Neural progenitor cell (in vitro differentiated cells): ENCODE measurements at regions not wholly inside any gene's neighbourhood (a gene's known extent, or its start where the extent isn't known, plus 50 kb on each side); places are given as distances from the start of the nearest gene placed in this dataset.

Experiments
- DNase-seq: peaks from one replicate; pipeline ENCODE4 v3.0.0-alpha.2; 2016; ENCODE audit warnings: low spot score
- H2AFZ ChIP-seq: fragments of 200-600 bp; sonication (generic); replicated peaks from 2 replicates; pipeline ENCODE4 v1.6.1; 2016; ENCODE audit warnings: antibody characterized with exemption
- H3F3A ChIP-seq: fragments of 200-600 bp; sonication (generic); 2 replicates; pipeline ENCODE4 v1.6.1; 2016; ENCODE audit warnings: antibody characterized with exemption, low read depth
- H3K27ac ChIP-seq: fragments of 200-600 bp; sonication (generic); 2 replicates; pipeline ENCODE4 v1.5.1; 2016; ENCODE audit warnings: mild to moderate bottlenecking
- H3K27me3 ChIP-seq: fragments of 200-600 bp; sonication (generic); 2 replicates; pipeline ENCODE4 v1.6.1; 2016; ENCODE audit warnings: mild to moderate bottlenecking, moderate library complexity
- H3K36me3 ChIP-seq: fragments of 200-600 bp; sonication (generic); 2 replicates; pipeline ENCODE4 v1.5.1; 2016
- H3K4me1 ChIP-seq: fragments of 200-600 bp; sonication (generic); 2 replicates; pipeline ENCODE4 v1.6.1; 2016; ENCODE audit warnings: mixed run types
- H3K4me2 ChIP-seq: fragments of 200-600 bp; sonication (generic); 2 replicates; pipeline ENCODE4 v1.6.1; 2016
- H3K4me3 ChIP-seq: fragments of 200-600 bp; sonication (generic); 2 replicates; pipeline ENCODE4 v1.5.1; 2016
- H3K79me2 ChIP-seq: fragments of 200-600 bp; sonication (generic); 2 replicates; pipeline ENCODE4 v1.6.1; 2016; ENCODE audit warnings: low read depth
- H3K9ac ChIP-seq: fragments of 200-600 bp; sonication (generic); 2 replicates; pipeline ENCODE4 v1.6.1; 2016
- H3K9me3 ChIP-seq: fragments of 200-600 bp; sonication (generic); 2 replicates; pipeline ENCODE4 v1.5.1; 2016; ENCODE audit warnings: low read depth
- H4K20me1 ChIP-seq: fragments of 200-600 bp; sonication (generic); 2 replicates; pipeline ENCODE4 v1.6.1; 2016; ENCODE audit warnings: low read depth
- H3K27ac Mint-ChIP-seq: 3 replicates; pipeline ENCODE4 v1.8.0; 2021; ENCODE audit warnings: mixed read lengths
- H3K27me3 Mint-ChIP-seq: 2 replicates; pipeline ENCODE4 v1.8.0; 2022; ENCODE audit warnings: low read depth, mild to moderate bottlenecking, inconsistent platforms, moderate library complexity, mixed read lengths; ENCODE audit not compliant: insufficient read depth
- H3K36me3 Mint-ChIP-seq: 3 replicates; pipeline ENCODE4 v1.8.0; 2021; ENCODE audit warnings: mixed read lengths
- H3K4me1 Mint-ChIP-seq: 3 replicates; pipeline ENCODE4 v1.8.0; 2021; ENCODE audit warnings: mixed read lengths
- H3K4me3 Mint-ChIP-seq: 3 replicates; pipeline ENCODE4 v1.8.0; 2021; ENCODE audit warnings: mild to moderate bottlenecking, moderate library complexity, mixed read lengths
- H3K9me3 Mint-ChIP-seq: 3 replicates; pipeline ENCODE4 v1.8.0; 2020; ENCODE audit warnings: mixed read lengths
- CTCF ChIP-seq: fragments of 200-600 bp; sonication (generic); IDR thresholded peaks from 2 replicates; pipeline ENCODE4 v1.5.1; 2017; ENCODE audit warnings: antibody characterized with exemption, mild to moderate bottlenecking
- EZH2 ChIP-seq: fragments of 200-600 bp; sonication (generic); IDR thresholded peaks from 2 replicates; pipeline ENCODE4 v1.6.1; 2017; ENCODE audit warnings: antibody characterized with exemption, mild to moderate bottlenecking, moderate library complexity
- EZH2phosphoT487 ChIP-seq: fragments of 200-600 bp; sonication (generic); IDR thresholded peaks from 2 replicates; pipeline ENCODE4 v1.6.1; 2017; ENCODE audit warnings: antibody characterized with exemption

- Histone ChIP-seq H3K4me2 (no peak overlapping the region), H3K27ac (no peak overlapping the region), H3K9me3 (no peaks in the 10 kb centered on the region), H3K4me3 (no peak overlapping the region), H3K79me2 (no peaks in the 10 kb centered on the region), H2AFZ (peak overlapping the region; percentile 44), H3K9ac (no peak overlapping the region), H3K4me1 (no peaks in the 10 kb centered on the region), H3K27me3 (no peaks in the 10 kb centered on the region), H3K36me3 (no peaks in the 10 kb centered on the region), H4K20me1 (no peaks in the 10 kb centered on the region), H3F3A (no peaks in the 10 kb centered on the region)
- no peak for DNase-seq
- H3K4me1 Mint-ChIP-seq = peaks cover 5% of the 10 kb centered on the region
- TF ChIP-seq EZH2 = no peak
- TF ChIP-seq CTCF = no peak
- TF ChIP-seq EZH2phosphoT487 = no peak
- H3K4me3 Mint-ChIP-seq = no peak overlapping the region
- H3K9me3 Mint-ChIP-seq = no peaks in the 10 kb centered on the region
- H3K36me3 Mint-ChIP-seq = no peaks in the 10 kb centered on the region
- H3K27ac Mint-ChIP-seq = no peak overlapping the region
- peaks cover 4% of the 10 kb centered on the region for H3K27me3 Mint-ChIP-seq
Measured at GRCh38 chr1:182257369-182258063, 134.1 kb downstream of the GLUL start.

- Mint-ChIP-seq H3K4me1 (peaks cover 3% of the 10 kb centered on the region), H3K27me3 (peaks cover 4% of the 10 kb centered on the region), H3K36me3 (no peaks in the 10 kb centered on the region)
Measured at GRCh38 chr1:182256931-182257330, 134.7 kb downstream of the GLUL start.

GRCh38 chr1:182255494-182255893 is 136.1 kb downstream of the GLUL start:
- no peaks in the 10 kb centered on the region for H3K4me1 ChIP-seq
- H3K4me3 Mint-ChIP-seq = no peak overlapping the region
- no peaks in the 10 kb centered on the region for H3K36me3 Mint-ChIP-seq
- DNase-seq = no peak
- no peak overlapping the region for H3K27ac ChIP-seq
- no peak overlapping the region for H3K9ac ChIP-seq
- no peaks in the 10 kb centered on the region for H4K20me1 ChIP-seq
- no peak overlapping the region for H3K27ac Mint-ChIP-seq
- no peaks in the 10 kb centered on the region for H3K36me3 ChIP-seq
- peaks cover 4% of the 10 kb centered on the region for H3K27me3 Mint-ChIP-seq
- no peak overlapping the region for H3K4me3 ChIP-seq
- TF ChIP-seq CTCF = no peak
- TF ChIP-seq EZH2 = no peak
- TF ChIP-seq EZH2phosphoT487 = no peak
- H3K79me2 ChIP-seq = no peaks in the 10 kb centered on the region
- no peaks in the 10 kb centered on the region for H3F3A ChIP-seq
- no peaks in the 10 kb centered on the region for H3K9me3 ChIP-seq
- no peaks in the 10 kb centered on the region for H3K9me3 Mint-ChIP-seq
- H3K4me2 ChIP-seq = no peak overlapping the region
- peaks cover 3% of the 10 kb centered on the region for H3K4me1 Mint-ChIP-seq
- no peaks in the 10 kb centered on the region for H3K27me3 ChIP-seq
- H2AFZ ChIP-seq = no peak overlapping the region

More at GRCh38 chr1:182256931-182257330, 134.7 kb downstream of the GLUL start:
- Histone ChIP-seq H3K27me3 (no peaks in the 10 kb centered on the region), H3K9ac (no peak overlapping the region), H3F3A (no peaks in the 10 kb centered on the region), H3K4me2 (no peak overlapping the region), H4K20me1 (no peaks in the 10 kb centered on the region), H3K9me3 (no peaks in the 10 kb centered on the region), H3K4me1 (no peaks in the 10 kb centered on the region), H3K4me3 (no peak overlapping the region), H3K36me3 (no peaks in the 10 kb centered on the region), H3K27ac (no peak overlapping the region), H2AFZ (no peak overlapping the region), H3K79me2 (no peaks in the 10 kb centered on the region)
- Mint-ChIP-seq H3K9me3 (no peaks in the 10 kb centered on the region), H3K4me3 (no peak overlapping the region), H3K27ac (no peak overlapping the region)
- DNase-seq = no peak
- no peak for TF ChIP-seq EZH2
- no peak for TF ChIP-seq EZH2phosphoT487

- H3K36me3 ChIP-seq = no peaks in the 10 kb centered on the region
- H3K79me2 ChIP-seq = no peaks in the 10 kb centered on the region
- Mint-ChIP-seq H3K9me3 (no peaks in the 10 kb centered on the region), H3K27me3 (peaks cover 4% of the 10 kb centered on the region), H3K27ac (no peak overlapping the region), H3K4me3 (no peak overlapping the region), H3K36me3 (no peaks in the 10 kb centered on the region), H3K4me1 (no peaks in the 10 kb centered on the region)
- H3K27me3 ChIP-seq = no peaks in the 10 kb centered on the region
- DNase-seq = no peak
- H3K4me2 ChIP-seq = no peak overlapping the region
- no peak overlapping the region for H2AFZ ChIP-seq
- no peak overlapping the region for H3K9ac ChIP-seq
- no peaks in the 10 kb centered on the region for H4K20me1 ChIP-seq
- H3F3A ChIP-seq = peaks cover 5% of the 10 kb centered on the region
- H3K4me3 ChIP-seq = no peak overlapping the region
- TF ChIP-seq CTCF (no peak), EZH2phosphoT487 (no peak), EZH2 (no peak)
- peaks cover 10% of the 10 kb centered on the region for H3K4me1 ChIP-seq
- H3K9me3 ChIP-seq = no peaks in the 10 kb centered on the region
- no peak overlapping the region for H3K27ac ChIP-seq
Measured at GRCh38 chr1:182253319-182253860, 138.2 kb downstream of the GLUL start.
